HCT116 (cell line): ENCODE measurements at regions not wholly inside any gene's neighbourhood (a gene's known extent, or its start where the extent isn't known, plus 50 kb on each side); places are given as distances from the start of the nearest gene placed in this dataset.
A peak's percentile ranks its signal among the peaks of the same experiment; 100 is the strongest.

Experiments
- ATAC-seq: fragments of 200-7000 bp; cut with Tn5 transposase; 2 replicates; pipeline ENCODE4 v1.9.1; 2020; ENCODE audit warnings: mild to moderate bottlenecking, moderate library complexity
- BruUV-seq: library from RNA; stranded (reverse); fragments of 400-500 nt; replicated peaks from 2 replicates; lab custom pipeline; 2021; lab: Mats Ljungman, UMichigan
- CTCF ChIA-PET: fragments of 300-600 bp; sonication (Branson Sonifier 250); formaldehyde crosslinking; loops from one replicate; lab custom pipeline; 2021; ENCODE audit warnings: antibody characterized with exemption; lab: Charles Lee
- POLR2A ChIA-PET: fragments of 300-600, 350-600 bp; sonication (Branson Sonifier 250); formaldehyde crosslinking; loops from one replicate; lab custom pipeline; 2021; ENCODE audit warnings: antibody characterized with exemption; lab: Charles Lee
- RAD21 ChIA-PET, 2 experiments: fragments of 300-600 bp; sonication (Branson Sonifier 250); formaldehyde crosslinking; loops; one replicate each; lab custom pipeline; 2023; ENCODE audit warnings: low total read pairs in 2 of 2; ENCODE audit not compliant: uncharacterized antibody in 2 of 2, unreplicated experiment in 2 of 2, low non-redundant PET in 1 of 2; lab: Charles Lee
- DNase-seq: peaks from one replicate; pipeline ENCODE4 v3.0.0-alpha.2; 2010; ENCODE audit warnings: low read depth, low spot score
- H2AFZ ChIP-seq: fragments of 200-600 bp; shearing (Covaris generic), sonication (generic); 2 replicates; pipeline ENCODE4 v1.6.1; 2017; ENCODE audit warnings: low read depth, mixed run types, mixed read lengths, antibody characterized with exemption, low read length; ENCODE audit not compliant: poor library complexity, severe bottlenecking
- H3K27ac ChIP-seq: 2 replicates; pipeline ENCODE4 v1.5.1; 2012; ENCODE audit warnings: low read depth, low read length
- H3K27me3 ChIP-seq: fragments of 200-600 bp; sonication (generic); 2 replicates; pipeline ENCODE4 v1.6.1; 2016; ENCODE audit warnings: mixed run types, low read length, mixed read lengths; ENCODE audit not compliant: insufficient read depth
- H3K36me3 ChIP-seq, 2 experiments: fragments of 200-500 bp in 1 of 2; fragments of 200-600 bp in 1 of 2; sonication (Bioruptor generic) in 1 of 2; sonication (generic) in 1 of 2; 2 replicates each; pipeline versions ENCODE4 v1.5.1 to v1.6.1; 2014 to 2016; ENCODE audit warnings: low read length in 2 of 2, inconsistent platforms in 1 of 2, mixed read lengths in 1 of 2, mixed run types in 1 of 2; ENCODE audit not compliant: insufficient read depth in 2 of 2, control insufficient read depth in 1 of 2
- H3K4me1 ChIP-seq, 2 experiments: fragments of 200-600 bp in 1 of 2; sonication (generic) in 1 of 2; 2 replicates each; pipeline versions ENCODE4 v1.5.1 to v1.6.1; 2012 to 2017; ENCODE audit warnings: low read length in 2 of 2, inconsistent platforms in 1 of 2, mild to moderate bottlenecking in 1 of 2, mixed read lengths in 1 of 2, mixed run types in 1 of 2, moderate library complexity in 1 of 2; ENCODE audit not compliant: insufficient read depth in 2 of 2, control insufficient read depth in 1 of 2
- H3K4me2 ChIP-seq: fragments of 200-600 bp; sonication (generic); 2 replicates; pipeline ENCODE4 v1.6.1; 2017; ENCODE audit warnings: mixed run types, low read length, mixed read lengths
- H3K4me3 ChIP-seq, 2 experiments: fragments of 200-600 bp in 1 of 2; sonication (generic) in 1 of 2; replicated peaks in 1 of 2; 2 replicates each; pipeline ENCODE4 v1.5.1; 2011 to 2016; ENCODE audit warnings: low read length in 2 of 2, control low read depth in 1 of 2, low read depth in 1 of 2, mild to moderate bottlenecking in 1 of 2, mixed read lengths in 1 of 2, mixed run types in 1 of 2
- H3K79me2 ChIP-seq: fragments of 200-600 bp; sonication (generic); 2 replicates; pipeline ENCODE4 v1.6.1; 2017; ENCODE audit warnings: mild to moderate bottlenecking, mixed run types, low read length, moderate library complexity, mixed read lengths; ENCODE audit not compliant: insufficient read depth
- H3K9ac ChIP-seq: fragments of 200-600 bp; sonication (generic); 2 replicates; pipeline ENCODE4 v1.6.1; 2016; ENCODE audit warnings: low read length, mixed read lengths
- H3K9me2 ChIP-seq: fragments of 200-600 bp; sonication (generic), shearing (Covaris generic); 2 replicates; pipeline ENCODE4 v1.6.1; 2017; ENCODE audit warnings: mixed run types, mild to moderate bottlenecking, moderate library complexity; ENCODE audit not compliant: insufficient read depth
- H3K9me3 ChIP-seq, 2 experiments: fragments of 200-500 bp in 1 of 2; fragments of 200-600 bp in 1 of 2; sonication (Bioruptor generic) in 1 of 2; sonication (generic) in 1 of 2; 2 replicates each; pipeline ENCODE4 v1.6.1; 2014 to 2017; ENCODE audit warnings: low read length in 2 of 2, mixed read lengths in 2 of 2, inconsistent platforms in 1 of 2, low read depth in 1 of 2, mild to moderate bottlenecking in 1 of 2, mixed run types in 1 of 2, moderate library complexity in 1 of 2; ENCODE audit not compliant: control insufficient read depth in 1 of 2, insufficient read depth in 1 of 2
- H4K20me1 ChIP-seq: fragments of 200-600 bp; sonication (generic), shearing (Covaris generic); 2 replicates; pipeline ENCODE4 v1.6.1; 2017; ENCODE audit warnings: mixed run types, mild to moderate bottlenecking, moderate library complexity; ENCODE audit not compliant: insufficient read depth
- CTCF ChIP-seq, 3 experiments: fragments of 200-600 bp in 1 of 3; sonication (generic) in 1 of 3; IDR thresholded peaks in 2 of 3; conservative IDR thresholded peaks in 1 of 3; 2 replicates each; pipeline ENCODE4 v1.5.1; 2012 to 2017; ENCODE audit warnings: low read depth in 2 of 3, low read length in 2 of 3, antibody characterized with exemption in 1 of 3, borderline replicate concordance in 1 of 3, control low read depth in 1 of 3, mild to moderate bottlenecking in 1 of 3, mixed read lengths in 1 of 3, mixed run types in 1 of 3, moderate library complexity in 1 of 3; ENCODE audit not compliant: insufficient read depth in 1 of 3
- ELF1 ChIP-seq: IDR thresholded peaks from 2 replicates; pipeline ENCODE4 v1.6.1; 2012; ENCODE audit warnings: low read depth, borderline replicate concordance
- FOSL1 ChIP-seq: IDR thresholded peaks from 2 replicates; pipeline ENCODE4 v1.6.1; 2012; ENCODE audit warnings: low read depth
- SIN3A ChIP-seq: IDR thresholded peaks from 2 replicates; pipeline ENCODE4 v1.6.1; 2012; ENCODE audit warnings: low read depth
- intact Hi-C: fragments of 100-400 bp; cut with micrococcal nuclease; formaldehyde crosslinking; loops from 2 replicates; pipeline ENCODE4 v1.10.0; 2022

DNA sequence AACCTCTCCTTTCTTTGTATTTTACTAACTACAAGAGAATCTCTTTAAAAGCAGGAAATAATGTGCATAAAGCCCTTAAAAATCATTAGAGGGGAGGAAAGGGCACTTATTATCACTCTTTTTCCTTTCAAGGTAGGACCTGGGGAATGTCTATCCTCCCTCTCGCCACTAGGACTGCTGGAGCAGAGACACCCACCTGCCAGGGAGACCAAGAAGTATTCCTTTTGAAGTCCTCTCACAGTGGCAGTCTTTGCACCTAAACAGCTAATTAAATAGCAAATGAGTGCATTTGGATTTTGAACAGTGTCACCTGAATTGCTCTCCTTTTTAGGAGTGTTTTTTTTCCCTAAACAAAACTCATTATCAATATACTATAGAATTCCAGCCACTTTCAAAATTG is 874.1 kb downstream of the ZPLD1 start:
- H3K9me2 ChIP-seq, result no peaks in the 10 kb centered on the region
- no peaks in the 10 kb centered on the region for H4K20me1 ChIP-seq
- no peaks in the 10 kb centered on the region for H3K9me3 ChIP-seq
- BruUV-seq, result no TSS peak
- ChIA-PET CTCF (interaction anchor here (1.2 kb wide), 1 partner anchor 12 kb away, joined by 4 read pairs; no protein-coding TSS in a partner anchor), POLR2A (no interaction called here), RAD21 (no interaction called here)
- H3K9ac ChIP-seq, result no peak overlapping the region
- H2AFZ ChIP-seq, result no peak overlapping the region
- TF ChIP-seq CTCF (IDR thresholded peaks at IDR 0.05 in 2 of 3, conservative IDR thresholded peaks at IDR 0.05 in 1 of 3; ENCODE audit: borderline replicate concordance in 1 of 3, insufficient read depth in 1 of 3, low read depth in 2 of 3, low read length in 2 of 3) (peak in 2 of 3 experiments; percentile 47 to 58; a peak in 4 of 6 replicates), FOSL1 (no peak)
- H3K36me3 ChIP-seq, result no peaks in the 10 kb centered on the region
- peak; percentile 76 for ATAC-seq
- no peaks in the 10 kb centered on the region for H3K27me3 ChIP-seq
- no peak overlapping the region for H3K4me3 ChIP-seq
- intact Hi-C loops, result no loop called here
- DNase-seq, result no peak
- H3K4me1 ChIP-seq, result no peaks in the 10 kb centered on the region
- no peak overlapping the region for H3K4me2 ChIP-seq
- no peaks in the 10 kb centered on the region for H3K79me2 ChIP-seq
- H3K27ac ChIP-seq, result no peak overlapping the region

DNA sequence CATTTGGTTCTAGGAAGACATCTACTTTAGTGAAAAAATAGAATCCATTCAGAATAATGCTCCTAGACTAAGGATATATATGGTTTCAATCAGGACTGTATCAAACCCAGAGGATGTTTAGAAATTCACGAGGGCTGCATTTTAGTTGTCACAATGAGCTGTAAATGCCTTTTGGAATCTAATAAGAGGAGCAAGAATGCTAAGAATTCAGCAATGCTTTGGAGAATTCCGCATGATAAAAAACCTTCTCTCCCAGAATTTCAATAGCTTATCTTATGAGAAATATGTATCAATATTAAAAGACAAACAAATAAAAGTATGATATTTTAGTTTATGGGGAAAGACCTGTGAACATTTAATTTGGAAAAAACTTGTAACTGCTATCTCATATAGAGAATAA is 885.1 kb downstream of the ZPLD1 start:
- POLR2A ChIA-PET, result no interaction called here
- Histone ChIP-seq H3K27ac (no peak overlapping the region), H3K4me3 (no peak overlapping the region), H3K36me3 (no peaks in the 10 kb centered on the region), H3K27me3 (no peaks in the 10 kb centered on the region), H3K9me2 (no peaks in the 10 kb centered on the region), H3K9me3 (no peaks in the 10 kb centered on the region), H2AFZ (no peak overlapping the region), H3K4me2 (no peak overlapping the region), H3K9ac (no peak overlapping the region), H3K4me1 (no peaks in the 10 kb centered on the region), H3K79me2 (no peaks in the 10 kb centered on the region), H4K20me1 (no peaks in the 10 kb centered on the region)
- intact Hi-C loops, result no loop called here
- TF ChIP-seq SIN3A (no peak), ELF1 (no peak), FOSL1 (no peak)
- ATAC-seq (no peak), DNase-seq (no peak)
- RAD21 ChIA-PET, result no interaction called here
- BruUV-seq, result no TSS peak
- CTCF ChIA-PET, result interaction anchor here (0.9 to 1.3 kb wide), 2 partner anchors 11 to 25 kb away, joined by 3 to 4 read pairs; no protein-coding TSS in a partner anchor
